Common myeloid progenitor, CD34-positive (primary cell): ENCODE measurements at regions not wholly inside any gene's neighbourhood (a gene's known extent, or its start where the extent isn't known, plus 50 kb on each side); places are given as distances from the start of the nearest gene placed in this dataset.

Experiments used
- CTCF ChIA-PET: fragments of 350-600 bp; sonication (Branson Sonifier 250); formaldehyde crosslinking; loops from one replicate; lab custom pipeline; 2021; ENCODE audit warnings: antibody characterized with exemption; lab: Charles Lee
- POLR2A ChIA-PET: fragments of 350-600 bp; sonication (Branson Sonifier 250); formaldehyde crosslinking; loops from one replicate; lab custom pipeline; 2021; ENCODE audit warnings: antibody characterized with exemption; lab: Charles Lee
- DNase-seq, 3 donors: peaks; one replicate each; pipeline versions ENCODE4 v3.0.0 to v3.0.0-alpha.2; 2013
- H3K27ac ChIP-seq, 2 experiments: 1 replicate in 1 of 2; 2 replicates in 1 of 2; pipeline ENCODE4 v1.7.0; 2013; ENCODE audit warnings: inconsistent platforms in 2 of 2, low read length in 2 of 2, mild to moderate bottlenecking in 2 of 2, low read depth in 1 of 2, moderate library complexity in 1 of 2; ENCODE audit not compliant: severe bottlenecking in 2 of 2, insufficient read depth in 1 of 2, poor library complexity in 1 of 2
- H3K27me3 ChIP-seq, 5 experiments: replicated peaks in 2 of 5; 1 replicate in 3 of 5; 2 replicates in 2 of 5; pipeline versions ENCODE4 v1.6.1 to v1.7.0; 2013; ENCODE audit warnings: low read length in 4 of 5, mild to moderate bottlenecking in 2 of 5, moderate library complexity in 2 of 5, inconsistent platforms in 1 of 5; ENCODE audit not compliant: insufficient read depth in 5 of 5, control insufficient read depth in 4 of 5
- H3K36me3 ChIP-seq, 4 experiments: 1 replicate in 2 of 4; 2 replicates in 2 of 4; pipeline versions ENCODE4 v1.6.1 to v1.7.0; 2013; ENCODE audit warnings: low read length in 3 of 4, control low read depth in 1 of 4, mild to moderate bottlenecking in 1 of 4; ENCODE audit not compliant: control insufficient read depth in 4 of 4, insufficient read depth in 4 of 4
- H3K4me1 ChIP-seq, 4 experiments: 1 replicate in 3 of 4; 2 replicates in 1 of 4; pipeline versions ENCODE4 v1.6.1 to v1.7.1; 2013; ENCODE audit warnings: low read length in 3 of 4, mild to moderate bottlenecking in 3 of 4, control low read depth in 1 of 4, inconsistent platforms in 1 of 4, moderate library complexity in 1 of 4; ENCODE audit not compliant: control insufficient read depth in 4 of 4, insufficient read depth in 4 of 4; ENCODE audit errors: control extremely low read depth in 1 of 4
- H3K4me3 ChIP-seq, 7 experiments: 1 replicate in 4 of 7; 2 replicates in 3 of 7; pipeline versions ENCODE4 v1.5.1 to v1.7.0; 2013; ENCODE audit warnings: mild to moderate bottlenecking in 7 of 7, low read length in 6 of 7, moderate library complexity in 6 of 7, inconsistent platforms in 2 of 7, low read depth in 2 of 7, control low read depth in 1 of 7; ENCODE audit not compliant: insufficient read depth in 4 of 7, control insufficient read depth in 1 of 7; ENCODE audit errors: extremely low read depth in 1 of 7
- H3K9me3 ChIP-seq, 5 experiments: 1 replicate in 4 of 5; 2 replicates in 1 of 5; pipeline versions ENCODE4 v1.6.1 to v1.7.1; 2013; ENCODE audit warnings: low read length in 4 of 5, mild to moderate bottlenecking in 2 of 5, inconsistent platforms in 1 of 5, low read depth in 1 of 5, moderate library complexity in 1 of 5; ENCODE audit not compliant: control insufficient read depth in 4 of 5, insufficient read depth in 2 of 5; ENCODE audit errors: control extremely low read depth in 1 of 5
- WGBS: methylation state at CpG from one replicate; pipeline ENCODE4 v1.1.5; 2013; ENCODE audit not compliant: insufficient coverage; 5-methylcytosine and 5-hydroxymethylcytosine counted together

DNA sequence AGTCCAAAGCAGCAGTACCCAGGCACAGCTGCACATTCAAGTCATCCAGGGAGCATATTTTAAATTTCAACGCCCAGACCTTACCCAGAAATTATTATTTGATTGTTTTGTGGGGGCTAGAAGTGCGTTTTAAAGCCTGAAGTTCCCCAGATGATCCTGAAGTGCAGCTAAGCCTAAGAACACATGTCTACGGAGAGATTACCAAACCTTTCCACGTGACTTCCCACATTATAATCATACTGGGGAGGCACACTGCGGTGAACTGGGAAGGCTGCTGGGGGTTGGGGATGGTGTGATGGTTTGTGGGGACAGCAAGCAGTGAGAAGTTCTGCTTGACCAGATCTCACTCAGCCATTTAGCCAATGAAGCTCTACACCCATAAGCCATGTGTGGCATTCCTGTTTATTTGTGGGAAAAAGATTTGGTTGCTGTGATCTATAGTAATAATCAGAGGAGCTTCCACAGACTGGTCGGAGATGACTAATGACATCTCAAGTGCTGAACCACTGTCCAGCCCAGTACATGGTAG lies 93.4 kb upstream of the CDH6 start:
- H3K4me1 ChIP-seq = no peaks in the 10 kb centered on the region
- ChIA-PET POLR2A (no interaction called here), CTCF (no interaction called here)

GRCh38 chr5:31098811-31099210 lies 94.7 kb upstream of the CDH6 start:
- no peak for DNase-seq
- Histone ChIP-seq H3K4me3 (no peak overlapping the region), H3K27ac (no peak overlapping the region), H3K4me1 (no peaks in the 10 kb centered on the region), H3K36me3 (no peaks in the 10 kb centered on the region), H3K9me3 (no peaks in the 10 kb centered on the region), H3K27me3 (no peaks in the 10 kb centered on the region)
- POLR2A ChIA-PET = no interaction called here
- CTCF ChIA-PET = no interaction called here
- 20% methylated on average over 1 of the region's 4 CpGs for WGBS

More for the DNA sequence above, 93.4 kb upstream of the CDH6 start:
- H3K27ac ChIP-seq = no peak overlapping the region
- no CpG with 5 or more reads among the region's 6 CpGs for WGBS
- H3K9me3 ChIP-seq = no peaks in the 10 kb centered on the region
- no peak for DNase-seq
- no peaks in the 10 kb centered on the region for H3K27me3 ChIP-seq
- H3K36me3 ChIP-seq = no peaks in the 10 kb centered on the region
- no peak overlapping the region for H3K4me3 ChIP-seq

- Histone ChIP-seq H3K9me3 (no peaks in the 10 kb centered on the region), H3K27ac (no peak overlapping the region), H3K4me3 (no peak overlapping the region), H3K36me3 (no peaks in the 10 kb centered on the region), H3K4me1 (no peaks in the 10 kb centered on the region), H3K27me3 (no peaks in the 10 kb centered on the region)
- POLR2A ChIA-PET = no interaction called here
- no peak for DNase-seq
- CTCF ChIA-PET = no interaction called here
Measured at GRCh38 chr5:31097851-31098250, 95.6 kb upstream of the CDH6 start.

DNA sequence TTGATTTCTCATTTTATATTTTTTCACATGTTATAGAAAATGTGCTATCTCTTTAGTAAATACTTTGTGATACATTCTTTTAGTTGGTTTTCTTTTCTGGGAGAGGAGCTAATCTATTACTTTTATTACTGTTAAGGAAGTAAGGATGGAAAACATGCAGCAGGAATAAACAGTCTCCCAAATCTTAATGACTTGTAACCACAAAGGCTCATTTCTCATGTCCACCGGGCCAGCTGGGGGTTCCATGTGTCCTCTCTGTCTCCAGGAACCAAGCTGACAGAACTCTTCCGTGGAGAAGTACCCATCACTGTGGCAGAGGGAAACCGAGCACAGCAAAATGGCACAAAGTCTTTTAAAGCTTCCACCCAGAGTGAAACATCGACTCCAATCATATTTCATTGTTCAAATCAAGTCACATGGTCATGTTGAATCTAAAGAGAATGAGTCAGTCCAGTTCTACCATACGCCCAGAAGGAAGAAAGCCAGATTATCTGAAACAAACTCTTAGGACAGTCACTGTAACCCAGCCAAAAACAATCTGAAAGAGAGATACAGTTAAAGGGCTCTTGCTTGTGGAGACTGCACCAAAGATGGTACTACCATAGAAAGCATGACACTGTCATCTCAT lies 97.1 kb upstream of the CDH6 start:
- Histone ChIP-seq H3K9me3 (no peaks in the 10 kb centered on the region), H3K4me3 (no peak overlapping the region), H3K36me3 (no peaks in the 10 kb centered on the region), H3K4me1 (no peaks in the 10 kb centered on the region), H3K27ac (no peak overlapping the region), H3K27me3 (no peaks in the 10 kb centered on the region)
- DNase-seq = no peak
- WGBS = 99% methylated on average over 5 of the region's 5 CpGs
- CTCF ChIA-PET = no interaction called here
- POLR2A ChIA-PET = no interaction called here

DNA sequence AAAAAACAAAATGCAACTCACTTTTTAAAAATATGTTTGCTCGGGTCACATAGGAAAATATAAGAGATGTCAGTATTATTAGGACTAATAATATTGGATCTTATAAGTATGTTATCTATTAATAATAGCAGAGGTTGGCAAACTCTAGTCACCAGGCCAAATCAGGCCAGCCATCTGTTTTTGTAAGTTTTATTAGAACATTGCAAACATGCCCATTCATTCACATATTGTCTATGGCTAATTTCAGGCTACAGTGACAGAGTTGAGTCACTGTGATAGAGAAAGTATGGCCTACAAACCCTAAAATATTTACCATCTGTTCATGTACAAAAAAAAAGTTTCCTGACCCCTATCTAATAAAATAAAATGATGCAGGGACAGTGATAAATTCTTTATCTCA lies 97.7 kb upstream of the CDH6 start:
- Histone ChIP-seq H3K27me3 (no peaks in the 10 kb centered on the region), H3K36me3 (no peaks in the 10 kb centered on the region), H3K4me3 (no peak overlapping the region), H3K9me3 (no peaks in the 10 kb centered on the region), H3K4me1 (no peaks in the 10 kb centered on the region), H3K27ac (no peak overlapping the region)
- CTCF ChIA-PET = no interaction called here
- DNase-seq = no peak
- POLR2A ChIA-PET = no interaction called here
- no CpG with 5 or more reads among the region's 1 CpG for WGBS

DNA sequence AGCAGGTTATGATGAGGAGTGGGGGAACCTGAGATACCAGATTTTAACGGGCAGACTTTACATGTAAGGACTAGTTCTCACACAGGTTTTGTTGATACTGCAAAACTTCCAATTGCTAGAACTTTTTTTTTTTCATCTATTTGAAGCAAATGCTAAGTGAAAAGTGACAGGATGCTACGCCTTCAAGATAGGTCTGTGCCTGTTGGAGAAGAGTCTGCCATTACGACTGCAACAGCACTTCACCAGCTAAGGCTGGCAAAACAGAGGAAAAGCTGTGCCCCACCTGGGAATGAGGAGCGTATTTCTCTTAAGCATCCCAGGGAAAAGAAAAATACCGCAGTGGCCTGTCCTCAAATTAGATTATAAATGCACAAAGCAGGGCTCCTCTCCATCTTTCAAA lies 102.0 kb upstream of the CDH6 start:
- 100% methylated on average over 4 of the region's 5 CpGs for WGBS
- DNase-seq = no peak
- Histone ChIP-seq H3K27me3 (no peaks in the 10 kb centered on the region), H3K4me3 (no peak overlapping the region), H3K27ac (no peak overlapping the region), H3K36me3 (no peaks in the 10 kb centered on the region), H3K4me1 (no peaks in the 10 kb centered on the region), H3K9me3 (no peaks in the 10 kb centered on the region)
- ChIA-PET POLR2A (no interaction called here), CTCF (no interaction called here)

DNA sequence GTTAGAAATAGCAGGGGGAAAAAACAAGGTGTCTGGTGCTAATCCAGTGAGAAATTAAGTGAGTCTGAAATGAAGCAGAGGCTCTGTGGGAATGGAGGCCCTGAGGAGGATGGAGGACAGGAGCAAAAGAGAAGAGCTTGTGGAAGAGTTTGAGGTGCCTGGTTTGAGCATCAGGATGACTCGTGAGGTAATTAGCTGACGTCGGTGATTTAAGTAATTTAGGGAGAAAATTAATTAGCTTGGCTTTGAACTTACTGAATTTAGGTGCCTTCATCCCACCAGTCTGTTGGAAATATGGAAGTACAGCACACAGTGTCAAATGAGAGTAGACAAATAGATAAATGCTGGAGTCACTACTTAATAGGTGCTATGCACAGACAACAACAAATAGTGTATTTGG lies 103.0 kb upstream of the CDH6 start:
- H3K27ac ChIP-seq = no peak overlapping the region
- H3K4me3 ChIP-seq = no peak overlapping the region
- H3K4me1 ChIP-seq = no peaks in the 10 kb centered on the region
- no peaks in the 10 kb centered on the region for H3K27me3 ChIP-seq
- ChIA-PET POLR2A (no interaction called here), CTCF (no interaction called here)
- no peaks in the 10 kb centered on the region for H3K9me3 ChIP-seq
- H3K36me3 ChIP-seq = no peaks in the 10 kb centered on the region
- WGBS = 90% methylated on average over 3 of the region's 3 CpGs
- DNase-seq = no peak
